ENCODE measurements at regions not wholly inside any gene's neighbourhood (a gene's known extent, or its start where the extent isn't known, plus 50 kb on each side); places are given as distances from the start of the nearest gene placed in this dataset.
"Not testable (repeated sequence)": the region's sequence is repeated elsewhere in the genome, so short reads cannot be mapped to it uniquely, and the experiment has no call there.

- no peak for DNase-seq
Measured at GRCh38 chr18:76715012-76715610, 107.2 kb upstream of the ZNF236 start.

DNA sequence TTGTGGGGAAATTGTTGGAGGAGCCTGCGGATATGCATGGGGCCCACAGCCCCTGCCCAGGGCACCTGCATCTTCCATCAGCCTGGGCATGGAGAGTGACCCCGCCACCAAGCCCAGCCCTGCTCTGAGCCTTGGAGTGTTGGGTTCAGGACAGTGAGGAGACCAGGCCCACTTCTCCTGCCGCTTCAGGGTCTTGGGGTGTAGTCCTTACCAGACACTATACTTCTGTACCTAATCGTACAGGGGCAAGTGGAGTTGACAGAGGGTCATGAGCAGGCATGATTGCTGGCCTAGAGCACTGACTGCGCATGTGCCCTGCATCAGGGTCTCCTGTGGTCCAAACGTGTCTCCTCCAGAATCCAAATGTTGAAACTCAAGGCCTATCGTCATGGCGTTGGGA, 108.9 kb upstream of the ZNF236 start:
- DNase-seq, result no peak

DNA sequence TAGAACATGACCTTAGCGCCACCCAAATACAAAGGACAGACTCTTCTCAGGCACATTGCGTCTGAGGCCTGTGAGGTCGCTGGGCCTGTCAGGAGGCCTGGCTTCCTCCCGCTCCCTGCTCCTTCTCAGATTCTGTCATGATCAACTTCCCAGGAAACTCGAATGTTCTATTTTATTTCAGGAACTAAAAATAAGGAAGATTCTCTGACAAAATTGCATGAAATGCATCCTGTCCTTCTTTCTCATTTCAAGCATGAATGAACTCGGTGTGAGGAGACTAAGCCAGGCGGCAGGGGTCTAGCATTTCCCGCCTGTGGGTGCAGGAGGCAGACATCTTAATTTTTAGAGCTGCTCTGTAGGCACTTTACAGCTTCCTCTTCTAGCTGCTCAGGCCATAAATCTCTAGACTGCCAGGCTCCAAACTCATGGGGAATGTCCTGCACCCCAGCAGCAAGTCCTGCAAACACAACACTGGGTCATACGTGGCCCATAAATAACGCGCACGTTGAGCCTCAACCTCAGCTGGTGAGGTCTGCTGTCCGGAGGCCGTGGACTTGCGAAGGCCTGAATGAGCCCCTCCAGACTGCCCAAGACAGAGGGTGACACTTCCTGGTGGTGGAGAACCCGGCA, 109.7 kb upstream of the ZNF236 start:
- DNase-seq, result no peak

DNA sequence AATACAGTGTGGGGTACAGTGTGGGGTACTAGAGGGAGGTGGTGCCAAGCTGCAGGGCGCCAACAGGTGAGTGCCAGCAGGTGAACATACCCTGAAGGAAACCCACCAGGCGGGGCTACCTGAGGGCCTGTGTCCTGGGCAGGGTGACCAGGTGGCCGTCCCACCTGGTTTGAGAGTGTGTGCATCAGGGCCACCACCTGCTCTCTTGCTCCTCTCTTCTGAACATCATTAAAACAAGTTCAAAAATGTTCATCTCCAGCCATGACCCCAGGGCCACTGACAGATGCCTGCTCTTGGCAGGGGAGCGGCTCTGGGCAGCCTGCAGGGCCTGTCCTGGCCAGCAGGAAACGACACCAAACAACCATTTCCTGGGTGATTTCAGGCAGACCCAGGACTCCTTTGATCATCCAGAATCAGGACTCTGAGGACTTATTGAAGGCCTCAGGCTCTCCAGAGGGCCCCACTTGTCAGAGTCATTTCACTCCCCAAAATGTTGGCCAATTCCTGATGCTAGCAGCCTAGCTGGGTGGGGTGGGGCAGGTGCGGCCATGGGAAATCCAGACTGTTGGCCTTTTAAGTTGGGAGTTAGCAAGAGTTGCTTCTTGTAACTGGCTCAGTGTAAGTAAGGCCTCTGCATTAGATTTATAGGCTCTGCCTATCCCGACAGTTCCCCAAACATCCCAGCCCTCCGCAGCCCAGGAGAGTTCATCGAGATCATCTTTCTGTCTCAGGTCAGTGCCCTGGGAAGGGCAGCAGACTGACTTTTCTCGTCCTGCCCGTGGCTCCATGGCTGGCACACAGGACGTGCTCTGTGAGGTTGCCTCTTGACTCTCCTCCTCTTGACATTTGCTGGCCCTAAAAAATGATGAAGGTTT, 111.5 kb upstream of the ZNF236 start:
- DNase-seq, result no peak

- DNase-seq, result peak; percentile 35
Measured at GRCh38 chr18:76709659-76710645, 112.4 kb upstream of the ZNF236 start.

DNA sequence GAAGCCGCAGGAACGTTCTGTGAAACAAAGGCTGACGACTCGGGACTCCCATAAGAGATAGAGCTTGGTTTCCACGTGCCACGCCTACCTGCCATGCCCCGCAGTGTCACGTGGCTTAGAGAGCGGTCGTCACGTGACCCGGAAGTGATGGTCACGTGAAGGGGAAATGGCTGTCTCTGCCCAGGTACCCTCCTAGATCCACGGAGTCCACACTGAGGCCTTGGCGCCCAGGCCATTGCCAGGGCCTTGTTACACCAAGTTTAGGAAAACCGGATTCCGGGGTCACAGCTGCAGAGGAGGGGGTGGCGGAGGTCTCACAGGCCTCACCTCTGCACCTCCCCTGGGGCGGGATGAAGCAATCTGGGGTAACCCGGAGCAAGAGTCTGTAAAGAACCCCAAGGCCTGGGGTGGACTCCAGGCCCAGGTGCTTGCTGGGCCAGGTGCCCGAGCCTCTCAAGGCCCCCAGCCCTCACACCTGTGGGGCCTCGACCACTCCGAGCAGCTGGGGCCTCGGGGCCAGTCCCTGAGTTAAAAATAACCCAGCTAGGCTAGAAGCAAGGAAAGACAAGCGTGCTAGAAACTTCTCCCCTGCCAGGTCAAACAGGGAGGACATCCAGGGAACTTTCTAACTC, 113.5 kb upstream of the ZNF236 start:
- no peak for DNase-seq

- no peak for DNase-seq
Measured at GRCh38 chr18:76708071-76708721, 114.2 kb upstream of the ZNF236 start.

GRCh38 chr18:76707534-76707933, 114.8 kb upstream of the ZNF236 start:
- no peak for DNase-seq

- not testable (repeated sequence) for DNase-seq
Measured at GRCh38 chr18:76704589-76704988, 117.8 kb upstream of the ZNF236 start.

DNA sequence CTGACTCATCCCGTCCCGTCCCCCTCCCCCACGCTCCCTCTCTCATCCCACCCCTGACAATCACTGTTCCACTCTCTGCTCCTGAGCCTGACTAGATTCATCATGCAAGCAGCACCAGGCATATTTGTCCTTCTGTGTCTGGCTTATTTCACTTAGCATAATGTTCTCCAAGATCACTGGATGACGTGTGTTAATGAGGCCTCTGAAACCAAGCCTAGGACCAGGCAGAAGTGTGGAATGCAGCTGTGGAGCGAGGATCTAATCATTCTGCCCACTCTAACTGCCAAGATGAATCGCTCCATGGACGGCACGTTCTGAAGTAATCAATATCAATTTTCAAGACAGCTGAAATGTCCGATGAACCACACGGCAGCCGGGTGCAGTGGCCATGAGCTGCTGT, 122.4 kb upstream of the ZNF236 start:
- DNase-seq, result no peak

- DNase-seq, result peak; percentile 18
Measured at GRCh38 chr18:76697441-76697901, 124.9 kb upstream of the ZNF236 start.

- DNase-seq, result no peak
Measured at GRCh38 chr18:76691800-76692199, 130.6 kb upstream of the ZNF236 start.

- no peak for DNase-seq
Measured at GRCh38 chr18:76689646-76690264, 132.6 kb upstream of the ZNF236 start.

DNA sequence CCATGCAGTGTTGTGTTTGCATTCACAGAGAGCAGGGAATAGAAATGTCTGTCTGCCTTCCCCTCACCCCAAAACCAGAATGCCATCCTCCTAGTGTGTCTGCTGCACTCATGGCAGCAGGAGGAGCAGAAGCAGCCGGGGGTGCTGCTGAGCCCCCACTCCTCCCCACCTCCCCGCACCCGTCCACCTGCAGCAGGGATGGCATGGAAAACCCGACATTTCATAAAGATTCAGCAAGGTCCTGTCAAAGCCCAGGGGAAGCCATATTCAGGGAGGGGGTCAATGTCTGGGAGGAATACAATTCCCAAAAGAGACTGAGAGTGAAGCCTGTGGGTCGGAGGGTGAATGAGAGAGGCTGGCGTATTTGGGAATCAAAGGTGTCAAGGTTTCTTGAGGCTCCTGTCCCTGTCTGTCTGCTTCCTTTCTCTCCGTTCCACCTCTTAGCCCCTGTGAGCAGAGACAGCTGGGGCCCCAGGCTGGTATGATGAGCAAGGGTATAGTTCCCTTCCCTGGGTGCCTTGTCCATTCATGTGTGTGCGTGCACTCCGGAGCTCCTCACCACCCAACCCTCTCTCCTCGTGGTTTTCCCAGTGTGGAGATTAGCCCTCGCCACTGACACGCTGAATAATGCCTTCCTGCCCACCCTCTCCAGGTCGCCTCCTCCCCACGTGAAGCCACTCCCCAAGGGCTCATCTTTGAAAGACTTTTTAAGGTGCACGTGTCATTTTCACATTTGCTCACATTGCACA, 133.5 kb upstream of the ZNF236 start:
- DNase-seq, result no peak

DNA sequence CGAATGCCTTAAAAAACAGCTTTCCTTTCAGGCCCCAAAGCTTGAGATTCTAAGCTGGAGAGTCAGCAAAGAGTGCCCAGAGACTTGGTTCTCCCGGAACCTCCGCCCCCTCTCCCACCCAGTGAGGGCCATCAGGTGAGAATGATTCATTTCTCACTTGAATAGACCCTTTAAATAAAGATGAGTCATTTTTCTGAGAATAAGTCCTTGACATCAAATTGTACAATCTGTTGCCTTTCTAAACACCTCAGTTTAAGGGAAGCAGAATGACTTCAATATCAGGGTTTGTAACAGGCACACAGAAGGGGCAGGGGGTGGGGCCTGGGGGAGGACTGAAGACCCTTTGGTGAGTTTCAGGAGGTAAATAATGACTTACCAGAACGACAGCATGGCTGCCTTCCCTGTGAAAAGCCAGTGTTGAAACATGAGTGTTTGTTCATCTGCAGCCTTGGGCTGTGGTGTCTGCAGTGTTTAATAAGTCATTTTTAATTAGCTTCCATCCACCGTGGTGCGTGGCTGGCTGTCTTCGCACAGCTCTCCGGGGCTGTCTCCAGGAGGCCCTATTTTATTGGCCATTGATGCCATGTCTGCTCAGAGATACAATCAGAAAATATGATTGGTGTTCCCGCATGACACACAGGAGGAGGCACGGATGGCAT, 134.9 kb upstream of the ZNF236 start:
- DNase-seq, result peak; percentile 12

DNA sequence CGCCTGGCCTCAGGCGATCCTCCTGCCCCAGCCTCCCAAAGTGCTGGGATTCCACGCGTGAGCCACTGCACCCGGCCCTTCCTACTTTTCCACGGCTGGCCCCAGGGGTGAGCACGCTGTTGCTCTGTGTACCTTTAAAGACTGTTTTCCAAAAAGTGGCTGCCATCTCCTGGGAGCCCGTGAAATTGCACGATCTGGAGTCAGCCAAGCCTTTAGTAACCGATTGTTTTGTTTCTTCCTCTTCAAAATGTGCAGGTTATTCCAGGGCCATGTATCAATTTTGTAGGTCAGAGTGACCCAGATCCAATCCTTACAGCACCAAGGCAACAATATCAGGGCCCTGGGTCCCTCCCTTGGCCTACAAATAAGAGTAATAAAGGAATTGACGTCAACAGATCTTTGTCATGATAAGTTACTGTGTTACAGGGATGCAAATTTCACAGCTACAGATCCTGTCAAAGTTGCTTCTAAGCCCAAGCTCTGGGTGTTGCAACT, 135.6 kb upstream of the ZNF236 start:
- peak; percentile 45 for DNase-seq

DNA sequence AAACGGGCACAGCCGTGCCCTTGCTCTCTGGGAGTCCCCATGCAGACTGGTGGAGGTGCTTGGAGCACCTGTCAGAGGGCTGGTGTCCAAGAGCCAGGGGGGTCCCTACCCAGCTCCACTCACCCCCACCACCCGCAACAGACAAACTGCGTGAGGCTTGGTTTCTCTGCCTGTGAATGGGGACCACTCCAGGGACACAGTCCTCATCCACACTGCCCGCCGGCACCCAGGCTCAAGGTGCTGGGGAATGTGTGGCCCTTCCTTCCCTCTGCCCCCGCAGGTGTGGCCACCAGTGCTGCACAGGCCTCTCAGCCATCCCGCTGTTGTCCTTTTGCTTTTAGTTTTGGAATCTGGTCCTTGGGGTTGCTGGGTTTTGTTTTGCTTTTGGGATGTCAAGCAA, 136.5 kb upstream of the ZNF236 start:
- DNase-seq, result no peak

DNA sequence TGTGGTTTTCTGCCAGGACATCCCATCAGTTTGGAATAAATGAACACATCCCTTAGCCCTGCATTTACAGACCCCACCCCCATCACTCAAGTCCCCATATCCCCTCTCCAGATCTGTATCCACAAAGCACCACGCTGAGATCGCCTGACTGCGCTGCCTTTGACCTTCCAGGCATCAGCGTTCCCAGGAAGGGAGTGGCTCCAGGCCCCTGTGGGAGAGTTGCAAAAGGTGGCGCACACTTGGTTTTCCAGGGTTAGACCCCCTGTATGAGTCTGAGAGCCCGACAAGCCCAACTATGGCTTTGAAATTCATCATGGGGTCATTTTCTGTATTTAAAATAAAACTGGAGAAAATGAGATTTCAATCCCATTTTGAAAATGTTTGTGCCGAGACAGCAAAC, 137.0 kb upstream of the ZNF236 start:
- no peak for DNase-seq

DNA sequence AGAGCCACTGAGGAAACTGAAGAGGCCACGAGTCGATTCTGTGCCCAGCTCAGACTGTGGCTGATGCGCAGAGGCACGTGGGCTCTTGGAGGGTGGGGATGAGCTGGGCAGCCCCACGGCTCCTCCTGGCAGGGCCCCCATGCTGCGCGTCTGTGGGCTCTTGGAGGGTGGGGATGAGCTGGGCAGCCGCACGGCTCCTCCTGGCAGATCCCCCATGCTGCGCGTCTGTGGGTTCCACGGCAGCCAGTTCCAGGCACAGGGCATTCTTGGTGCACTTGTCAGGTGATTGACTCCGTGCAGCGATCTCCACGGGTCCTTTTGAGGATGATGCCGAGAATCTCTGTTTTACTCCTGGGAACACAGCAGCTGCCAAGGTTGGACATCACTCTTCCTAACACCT, 138.1 kb upstream of the ZNF236 start:
- no peak for DNase-seq

GRCh38 chr18:76679945-76680344, 142.4 kb upstream of the ZNF236 start:
- no peak for DNase-seq

Data from NCI-H774 (cell line).